AG09309 (cell line): ENCODE measurements at regions not wholly inside any gene's neighbourhood (a gene's known extent, or its start where the extent isn't known, plus 50 kb on each side); places are given as distances from the start of the nearest gene placed in this dataset.

Experiments
- DNase-seq: peaks from one replicate; pipeline ENCODE4 v3.0.0-alpha.2; 2010; ENCODE audit warnings: low read depth
- H3K4me3 ChIP-seq: 2 replicates; pipeline ENCODE4 v1.5.1; 2011; ENCODE audit warnings: mild to moderate bottlenecking, low read depth, low read length, moderate library complexity; ENCODE audit not compliant: control insufficient read depth
- TF ChIP-seq, protein P1 (sequence below): IDR thresholded peaks from 2 replicates; pipeline ENCODE4 v1.5.1; 2011; ENCODE audit warnings: mild to moderate bottlenecking, low read depth, low read length, inconsistent platforms; ENCODE audit not compliant: insufficient read depth, control insufficient read depth; ENCODE audit errors: missing control alignments

DNA sequence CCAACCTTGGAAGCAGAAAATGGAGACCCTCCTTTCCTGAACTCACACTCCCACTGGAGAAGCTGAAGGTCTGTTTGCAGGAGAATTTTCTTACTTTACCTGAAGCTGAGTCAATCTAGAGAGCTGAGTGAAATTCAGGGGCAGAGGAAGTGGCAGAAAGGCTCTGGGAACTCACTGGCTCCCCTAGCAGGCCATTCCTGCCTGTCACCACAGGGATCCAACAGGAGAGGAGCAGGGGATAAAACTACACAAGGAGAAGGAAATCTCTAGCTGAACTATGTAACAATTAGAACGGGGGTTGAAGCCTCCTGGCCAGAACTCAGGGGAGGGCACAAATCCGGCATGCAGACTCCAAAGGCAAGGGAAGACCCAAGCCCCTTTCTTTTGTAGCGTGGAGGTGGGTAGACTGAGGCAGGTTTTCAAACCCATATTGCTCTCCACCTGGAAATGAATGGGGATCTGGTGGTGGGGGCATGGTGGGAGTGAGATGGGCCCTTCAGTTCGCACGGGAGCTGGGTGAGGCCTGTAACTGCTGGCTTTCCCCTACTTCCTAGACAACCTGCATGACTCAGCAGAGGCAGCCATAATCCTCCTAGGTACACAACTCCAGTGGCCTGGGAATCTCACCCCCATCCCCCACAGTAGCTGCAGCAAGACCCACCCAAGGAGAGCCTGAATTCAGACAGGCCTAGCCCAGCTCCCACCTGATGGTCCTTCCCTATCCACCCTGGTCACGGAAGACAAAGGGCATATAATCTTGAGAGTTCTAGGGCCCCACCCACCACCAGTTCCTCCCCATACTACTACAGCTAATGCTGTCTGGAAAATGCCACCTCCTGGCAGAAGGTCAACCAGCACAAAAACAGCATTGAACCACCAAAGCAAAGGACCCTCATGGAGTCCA, 158.1 kb downstream of the LTN1 start:
- TF ChIP-seq, protein P1, sequence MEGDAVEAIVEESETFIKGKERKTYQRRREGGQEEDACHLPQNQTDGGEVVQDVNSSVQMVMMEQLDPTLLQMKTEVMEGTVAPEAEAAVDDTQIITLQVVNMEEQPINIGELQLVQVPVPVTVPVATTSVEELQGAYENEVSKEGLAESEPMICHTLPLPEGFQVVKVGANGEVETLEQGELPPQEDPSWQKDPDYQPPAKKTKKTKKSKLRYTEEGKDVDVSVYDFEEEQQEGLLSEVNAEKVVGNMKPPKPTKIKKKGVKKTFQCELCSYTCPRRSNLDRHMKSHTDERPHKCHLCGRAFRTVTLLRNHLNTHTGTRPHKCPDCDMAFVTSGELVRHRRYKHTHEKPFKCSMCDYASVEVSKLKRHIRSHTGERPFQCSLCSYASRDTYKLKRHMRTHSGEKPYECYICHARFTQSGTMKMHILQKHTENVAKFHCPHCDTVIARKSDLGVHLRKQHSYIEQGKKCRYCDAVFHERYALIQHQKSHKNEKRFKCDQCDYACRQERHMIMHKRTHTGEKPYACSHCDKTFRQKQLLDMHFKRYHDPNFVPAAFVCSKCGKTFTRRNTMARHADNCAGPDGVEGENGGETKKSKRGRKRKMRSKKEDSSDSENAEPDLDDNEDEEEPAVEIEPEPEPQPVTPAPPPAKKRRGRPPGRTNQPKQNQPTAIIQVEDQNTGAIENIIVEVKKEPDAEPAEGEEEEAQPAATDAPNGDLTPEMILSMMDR = no peak
- H3K4me3 ChIP-seq = no peak overlapping the region
- DNase-seq = no peak

DNA sequence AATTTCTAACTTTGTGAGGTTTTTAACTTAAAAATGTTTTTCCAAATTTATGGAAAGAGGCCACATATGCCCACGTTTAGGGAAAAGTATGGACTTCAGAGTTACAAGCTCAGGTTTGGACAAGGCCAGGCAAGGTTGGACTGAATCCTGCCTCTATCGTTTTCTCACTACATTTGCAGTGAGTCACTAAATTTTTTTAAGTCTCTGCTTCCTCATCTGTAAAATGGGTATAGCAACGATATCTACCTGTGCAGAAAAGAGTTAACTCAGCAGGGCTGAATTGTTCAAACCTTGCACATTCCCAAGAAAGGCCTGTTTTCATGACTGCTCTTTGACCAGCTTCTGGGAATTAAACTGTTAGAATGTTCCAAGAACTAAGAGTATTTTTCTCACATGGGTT, 159.1 kb downstream of the LTN1 start:
- TF ChIP-seq, protein P1 = no peak
- no peak for DNase-seq

DNA sequence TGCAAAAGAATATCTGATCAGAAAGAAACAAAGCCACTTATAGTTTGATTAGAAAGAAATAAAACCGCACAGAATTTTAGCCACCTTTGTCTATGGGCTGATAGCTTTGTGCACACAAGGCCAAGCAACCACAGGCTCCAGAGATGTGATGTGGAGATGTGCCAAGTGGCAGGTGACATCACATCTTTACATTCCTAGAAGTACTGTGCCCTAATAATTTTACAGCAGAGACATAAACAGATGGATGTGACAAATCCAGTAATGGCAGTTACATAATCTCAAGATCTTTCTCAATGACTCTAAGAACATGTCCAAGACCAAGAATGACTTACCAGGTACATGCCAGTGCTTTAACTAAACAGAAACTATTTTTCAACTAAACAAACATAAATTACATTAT, 159.5 kb downstream of the LTN1 start:
- TF ChIP-seq, protein P1 = no peak
- no peak for DNase-seq
- no peak overlapping the region for H3K4me3 ChIP-seq

More for the DNA sequence above, 159.1 kb downstream of the LTN1 start:
- no peak overlapping the region for H3K4me3 ChIP-seq

DNA sequence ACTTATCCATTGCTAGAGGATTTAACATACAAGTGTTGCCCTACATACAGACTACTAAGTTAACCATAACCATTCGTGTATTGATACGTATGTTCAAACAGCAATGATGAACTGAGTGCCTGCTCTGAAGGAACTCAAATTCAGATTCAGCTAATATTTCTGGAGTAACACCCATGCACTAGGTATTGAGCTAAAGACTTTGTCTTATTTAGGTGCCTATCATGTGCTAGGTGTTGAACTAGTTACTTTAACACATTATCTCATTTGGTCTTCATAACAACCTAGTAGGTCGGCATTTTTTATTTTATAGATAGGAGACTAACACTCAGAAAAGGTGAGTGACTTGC, 160.0 kb downstream of the LTN1 start:
- TF ChIP-seq, protein P1 = no peak

DNA sequence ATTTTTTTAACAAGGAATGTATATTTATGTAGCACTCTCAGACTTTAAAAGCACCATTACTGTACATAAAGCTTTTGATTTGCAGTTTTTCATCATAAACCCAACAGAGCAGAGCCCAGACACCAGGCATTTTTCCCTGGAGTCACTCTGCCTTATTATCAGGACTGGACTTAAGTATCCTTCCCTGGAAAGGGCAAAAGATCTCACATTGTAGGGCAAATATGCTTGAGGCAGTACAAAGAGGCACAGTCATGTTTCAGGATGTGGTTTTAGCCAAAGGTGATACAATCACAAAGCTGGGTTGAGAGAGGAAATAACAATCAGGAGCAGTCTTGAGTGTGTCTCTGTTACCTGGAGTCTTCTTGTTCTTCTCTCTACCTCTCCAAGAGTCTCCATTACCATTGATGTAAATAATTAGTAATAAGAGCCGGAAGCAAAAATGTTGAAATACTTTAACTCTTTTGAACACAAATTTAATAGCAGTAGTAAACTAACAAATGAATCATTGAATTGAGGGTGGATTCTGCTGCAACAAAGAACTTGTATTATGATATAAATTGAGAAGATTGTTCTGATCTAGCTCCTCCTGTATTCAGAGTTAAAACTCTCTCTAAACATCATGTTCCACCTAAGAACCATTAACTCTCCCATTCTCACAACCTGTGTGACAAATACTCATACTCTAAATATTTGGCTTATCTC, 160.5 kb downstream of the LTN1 start:
- H3K4me3 ChIP-seq = no peak overlapping the region
- no peak for DNase-seq
- TF ChIP-seq, protein P1 = no peak

More for the DNA sequence above, 160.0 kb downstream of the LTN1 start:
- H3K4me3 ChIP-seq = no peak overlapping the region
- no peak for DNase-seq

DNA sequence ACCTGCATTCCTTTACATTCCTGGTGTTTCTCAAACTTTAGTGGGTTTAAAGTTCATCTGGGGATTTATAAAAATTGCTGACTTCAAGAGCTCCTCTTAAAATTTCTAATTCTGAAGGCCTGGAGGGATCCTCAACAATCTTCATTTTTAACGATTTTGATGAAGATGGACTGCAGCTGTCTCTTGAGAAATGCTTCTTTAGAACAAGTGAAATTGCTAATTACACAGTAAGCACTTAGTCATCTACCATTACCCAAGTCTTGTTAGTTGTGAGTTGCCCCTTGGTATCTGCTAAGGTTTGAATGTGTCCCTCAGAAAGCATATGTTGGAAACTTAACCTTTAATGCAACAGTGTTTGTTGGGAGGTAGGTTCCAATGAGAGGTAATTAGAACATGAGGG, 163.7 kb downstream of the LTN1 start:
- no peak for DNase-seq

More for the DNA sequence above, 163.7 kb downstream of the LTN1 start:
- TF ChIP-seq, protein P1 = no peak
- no peak overlapping the region for H3K4me3 ChIP-seq
